Keratinocyte (primary cell): ENCODE measurements at regions not wholly inside any gene's neighbourhood (a gene's known extent, or its start where the extent isn't known, plus 50 kb on each side); places are given as distances from the start of the nearest gene placed in this dataset.

Experiments used
- DNase-seq: peaks from one replicate; pipeline ENCODE4 v3.0.0-alpha.2; 2011; ENCODE audit warnings: low read depth, missing footprints, low spot score
- FAIRE-seq: peaks from 2 replicates; lab custom pipeline; 2011; peaks lifted over from hg19 to GRCh38; lab: Jason Lieb, UNC
- H2AFZ ChIP-seq: 2 replicates; pipeline ENCODE4 v1.6.0; 2012; ENCODE audit warnings: low read length, control low read depth, inconsistent platforms; ENCODE audit not compliant: control insufficient read depth
- H3K27ac ChIP-seq: 2 replicates; pipeline ENCODE4 v1.5.1; 2011; ENCODE audit warnings: low read length; ENCODE audit not compliant: control insufficient read depth, insufficient read depth
- H3K27me3 ChIP-seq: 3 replicates; pipeline ENCODE4 v1.6.0; 2011; ENCODE audit warnings: low read length; ENCODE audit not compliant: control insufficient read depth, insufficient read depth; ENCODE audit errors: extremely low read depth
- H3K36me3 ChIP-seq, 2 experiments: 2 replicates in 1 of 2; 3 replicates in 1 of 2; pipeline ENCODE4 v1.5.1; 2011; ENCODE audit warnings: low read length in 2 of 2, mild to moderate bottlenecking in 1 of 2; ENCODE audit not compliant: control insufficient read depth in 2 of 2, insufficient read depth in 2 of 2; ENCODE audit errors: extremely low read depth in 1 of 2
- H3K4me1 ChIP-seq: 3 replicates; pipeline ENCODE4 v1.5.1; 2011; ENCODE audit warnings: low read length; ENCODE audit not compliant: control insufficient read depth, insufficient read depth; ENCODE audit errors: extremely low read depth
- H3K4me2 ChIP-seq: 3 replicates; pipeline ENCODE4 v1.6.0; 2011; ENCODE audit warnings: low read depth, low read length; ENCODE audit not compliant: control insufficient read depth, insufficient read depth; ENCODE audit errors: extremely low read depth
- H3K4me3 ChIP-seq, 3 experiments: fragments of 200-600 bp in 1 of 3; sonication (generic) in 1 of 3; 2 replicates in 2 of 3; 3 replicates in 1 of 3; pipeline ENCODE4 v1.5.1; 2011 to 2016; ENCODE audit warnings: low read length in 3 of 3, mild to moderate bottlenecking in 3 of 3, control low read depth in 2 of 3, inconsistent platforms in 1 of 3, low read depth in 1 of 3, mixed read lengths in 1 of 3, mixed run types in 1 of 3, moderate library complexity in 1 of 3; ENCODE audit not compliant: control insufficient read depth in 2 of 3, insufficient read depth in 2 of 3; ENCODE audit errors: extremely low read depth in 1 of 3
- H3K79me2 ChIP-seq: 2 replicates; pipeline ENCODE4 v1.6.0; 2012; ENCODE audit warnings: low read length; ENCODE audit not compliant: control insufficient read depth, insufficient read depth
- H3K9ac ChIP-seq: 3 replicates; pipeline ENCODE4 v1.6.0; 2011; ENCODE audit warnings: low read length; ENCODE audit not compliant: control insufficient read depth, insufficient read depth; ENCODE audit errors: extremely low read depth
- H3K9me1 ChIP-seq: 3 replicates; pipeline ENCODE4 v1.6.0; 2011; ENCODE audit warnings: low read length; ENCODE audit not compliant: control insufficient read depth, insufficient read depth; ENCODE audit errors: extremely low read depth
- H3K9me3 ChIP-seq: 2 replicates; pipeline ENCODE4 v1.5.1; 2012; ENCODE audit warnings: low read depth, low read length; ENCODE audit not compliant: control insufficient read depth
- H4K20me1 ChIP-seq: 3 replicates; pipeline ENCODE4 v1.6.0; 2011; ENCODE audit warnings: low read length; ENCODE audit not compliant: control insufficient read depth, insufficient read depth; ENCODE audit errors: extremely low read depth
- CTCF ChIP-seq, 3 experiments: IDR thresholded peaks in 1 of 3; conservative IDR thresholded peaks in 1 of 3; optimal IDR thresholded peaks in 1 of 3; 2 replicates in 2 of 3; 3 replicates in 1 of 3; pipeline versions ENCODE3 to v1.5.1; 2011; ENCODE audit warnings: low read length in 3 of 3, mild to moderate bottlenecking in 3 of 3, moderate library complexity in 2 of 3, control low read depth in 1 of 3, inconsistent platforms in 1 of 3; ENCODE audit not compliant: insufficient read depth in 2 of 3; ENCODE audit errors: extremely low read depth in 1 of 3
- EZH2 ChIP-seq: IDR thresholded peaks from one replicate; pipeline ENCODE4 v1.6.1; 2012; ENCODE audit warnings: inconsistent platforms, mild to moderate bottlenecking, low read length, moderate library complexity
- dilution Hi-C: fragments of 300-500 bp; cut with MboI; formaldehyde crosslinking; loops from one replicate; pipeline ENCODE4 v1.7.0; 2020; ENCODE audit warnings: low sequenced_read_pairs; ENCODE audit not compliant: extremely low pct_ligation_motif_present

GRCh38 chr3:5071061-5071460 is 51.0 kb upstream of the ARL8B start:
- dilution Hi-C loops: no loop called here
- Histone ChIP-seq H3K27me3 (no peaks in the 10 kb centered on the region), H3K4me1 (peaks cover 8% of the 10 kb centered on the region), H2AFZ (no peak overlapping the region), H3K4me2 (peak overlapping the region; percentile 37), H3K9ac (no peak overlapping the region), H3K79me2 (no peaks in the 10 kb centered on the region), H3K9me1 (no peaks in the 10 kb centered on the region), H3K36me3 (no peaks in the 10 kb centered on the region), H3K4me3 (no peak overlapping the region), H3K27ac (no peak overlapping the region), H3K9me3 (no peaks in the 10 kb centered on the region), H4K20me1 (no peaks in the 10 kb centered on the region)
- FAIRE-seq: no peak
- no peak for DNase-seq
- TF ChIP-seq EZH2: no peak
- no peak for TF ChIP-seq CTCF (optimal IDR thresholded peaks at IDR 0.05 in 1 of 3, IDR thresholded peaks at IDR 0.05 in 1 of 3, conservative IDR thresholded peaks at IDR 0.05 in 1 of 3; ENCODE audit: extremely low read depth in 1 of 3, insufficient read depth in 2 of 3, low read length in 3 of 3)

GRCh38 chr3:5072100-5072816 is 49.8 kb upstream of the ARL8B start:
- no peaks in the 10 kb centered on the region for H3K9me1 ChIP-seq
- TF ChIP-seq CTCF (optimal IDR thresholded peaks at IDR 0.05 in 1 of 3, IDR thresholded peaks at IDR 0.05 in 1 of 3, conservative IDR thresholded peaks at IDR 0.05 in 1 of 3; ENCODE audit: extremely low read depth in 1 of 3, insufficient read depth in 2 of 3, low read length in 3 of 3): no peak
- no peak for TF ChIP-seq EZH2
- H3K9me3 ChIP-seq: no peaks in the 10 kb centered on the region
- peak; percentile 28 for DNase-seq
- H3K79me2 ChIP-seq: no peaks in the 10 kb centered on the region
- H3K27ac ChIP-seq: no peak overlapping the region
- H4K20me1 ChIP-seq: no peaks in the 10 kb centered on the region
- H3K4me2 ChIP-seq: no peak overlapping the region
- no peak overlapping the region for H3K4me3 ChIP-seq
- FAIRE-seq: peak; percentile 76
- dilution Hi-C loops: no loop called here
- no peak overlapping the region for H3K9ac ChIP-seq
- H3K27me3 ChIP-seq: no peaks in the 10 kb centered on the region
- no peak overlapping the region for H2AFZ ChIP-seq
- peaks cover 8% of the 10 kb centered on the region for H3K4me1 ChIP-seq
- no peaks in the 10 kb centered on the region for H3K36me3 ChIP-seq
